ENCODE measurements at regions not wholly inside any gene's neighbourhood (a gene's known extent, or its start where the extent isn't known, plus 50 kb on each side); places are given as distances from the start of the nearest gene placed in this dataset.

DNA sequence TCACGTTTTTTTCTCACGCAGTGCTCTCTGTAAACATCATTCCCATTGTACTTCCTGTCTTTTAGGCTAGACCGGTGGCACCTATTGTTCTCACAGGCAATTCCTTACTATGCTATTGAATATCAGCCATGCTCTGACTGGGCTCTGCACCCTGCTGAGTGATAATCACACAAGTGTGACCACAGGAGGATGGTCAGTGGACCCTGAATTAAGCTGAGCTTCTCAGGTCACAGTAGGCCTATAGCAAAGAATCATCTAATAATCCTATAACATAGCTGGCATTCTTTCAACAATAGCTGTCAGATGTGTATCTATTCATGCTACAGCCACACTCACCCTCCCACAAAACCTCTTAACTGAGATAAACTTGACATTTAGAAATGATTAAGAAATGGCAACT is 2399.8 kb upstream of the TENM3 start:
- TF ChIP-seq, protein P1, sequence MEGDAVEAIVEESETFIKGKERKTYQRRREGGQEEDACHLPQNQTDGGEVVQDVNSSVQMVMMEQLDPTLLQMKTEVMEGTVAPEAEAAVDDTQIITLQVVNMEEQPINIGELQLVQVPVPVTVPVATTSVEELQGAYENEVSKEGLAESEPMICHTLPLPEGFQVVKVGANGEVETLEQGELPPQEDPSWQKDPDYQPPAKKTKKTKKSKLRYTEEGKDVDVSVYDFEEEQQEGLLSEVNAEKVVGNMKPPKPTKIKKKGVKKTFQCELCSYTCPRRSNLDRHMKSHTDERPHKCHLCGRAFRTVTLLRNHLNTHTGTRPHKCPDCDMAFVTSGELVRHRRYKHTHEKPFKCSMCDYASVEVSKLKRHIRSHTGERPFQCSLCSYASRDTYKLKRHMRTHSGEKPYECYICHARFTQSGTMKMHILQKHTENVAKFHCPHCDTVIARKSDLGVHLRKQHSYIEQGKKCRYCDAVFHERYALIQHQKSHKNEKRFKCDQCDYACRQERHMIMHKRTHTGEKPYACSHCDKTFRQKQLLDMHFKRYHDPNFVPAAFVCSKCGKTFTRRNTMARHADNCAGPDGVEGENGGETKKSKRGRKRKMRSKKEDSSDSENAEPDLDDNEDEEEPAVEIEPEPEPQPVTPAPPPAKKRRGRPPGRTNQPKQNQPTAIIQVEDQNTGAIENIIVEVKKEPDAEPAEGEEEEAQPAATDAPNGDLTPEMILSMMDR (IDR thresholded peaks at IDR 0.05 in 4 of 5, conservative IDR thresholded peaks at IDR 0.05 in 1 of 5) = no peak
- TF ChIP-seq POLR2A (IDR thresholded peaks at IDR 0.05) = no peak

All from gastrocnemius medialis (tissue), 4 donors.